ENCODE measurements at regions not wholly inside any gene's neighbourhood (a gene's known extent, or its start where the extent isn't known, plus 50 kb on each side); places are given as distances from the start of the nearest gene placed in this dataset.

GRCh38 chr13:61358599-61358998, 57.0 kb downstream of the PCDH20 start:
- H3K4me3 ChIP-seq (ENCODE audit: low read depth in 1 of 2, low read length in 2 of 2) = no peak overlapping the region
- H3K9ac ChIP-seq (ENCODE audit: low read length) = no peak overlapping the region
- H3K27me3 ChIP-seq (ENCODE audit: control insufficient read depth in 1 of 2, insufficient read depth in 2 of 2, low read length in 2 of 2) = no peaks in the 10 kb centered on the region
- H3K9me3 ChIP-seq (ENCODE audit: low read length) = no peaks in the 10 kb centered on the region
- no peak overlapping the region for H3K27ac ChIP-seq (ENCODE audit: low read depth, low read length)
- no peaks in the 10 kb centered on the region for H3K4me1 ChIP-seq (ENCODE audit: insufficient read depth, low read length)
- H3K36me3 ChIP-seq (ENCODE audit: insufficient read depth, low read length) = no peaks in the 10 kb centered on the region

- Histone ChIP-seq H3K36me3 (ENCODE audit: insufficient read depth, low read length) (no peaks in the 10 kb centered on the region), H3K4me1 (ENCODE audit: insufficient read depth, low read length) (no peaks in the 10 kb centered on the region), H3K27ac (ENCODE audit: low read depth, low read length) (no peak overlapping the region), H3K9ac (ENCODE audit: low read length) (no peak overlapping the region), H3K27me3 (ENCODE audit: control insufficient read depth in 1 of 2, insufficient read depth in 2 of 2, low read length in 2 of 2) (no peaks in the 10 kb centered on the region), H3K9me3 (ENCODE audit: low read length) (no peaks in the 10 kb centered on the region), H3K4me3 (ENCODE audit: low read depth in 1 of 2, low read length in 2 of 2) (no peak overlapping the region)
Measured at GRCh38 chr13:61350341-61350740, 65.3 kb downstream of the PCDH20 start.

DNA sequence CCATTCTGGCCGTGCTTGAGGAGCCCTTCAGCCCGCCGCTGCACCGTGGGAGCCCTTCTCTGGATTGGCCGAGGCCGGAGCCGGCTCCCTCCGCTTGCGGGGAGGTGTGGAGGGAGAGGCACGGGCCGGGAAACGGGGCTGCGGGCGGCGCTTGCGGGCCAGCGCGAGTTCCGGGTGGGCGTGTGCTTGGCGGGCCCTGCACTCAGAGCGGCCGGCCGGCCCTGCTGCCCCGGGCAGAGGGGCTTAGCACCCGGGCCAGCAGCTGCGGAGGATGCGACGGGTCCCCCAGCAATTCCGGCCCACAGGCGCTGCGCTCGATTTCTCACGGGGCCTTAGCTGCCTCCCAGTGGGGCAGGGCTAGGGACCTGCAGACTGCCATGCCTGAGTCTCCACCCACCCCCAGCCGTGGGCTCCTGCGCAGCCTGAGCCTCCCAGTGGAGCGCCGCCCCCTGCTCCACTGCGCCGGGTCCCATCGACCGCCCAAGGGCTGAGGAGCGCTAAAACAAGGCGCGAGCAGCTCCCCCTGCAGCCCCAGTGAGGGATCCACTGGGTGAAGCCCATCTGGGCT, 76.5 kb downstream of the PCDH20 start:
- H3K4me3 ChIP-seq (ENCODE audit: low read depth in 1 of 2, low read length in 2 of 2) = no peak overlapping the region
- no peaks in the 10 kb centered on the region for H3K4me1 ChIP-seq (ENCODE audit: insufficient read depth, low read length)

DNA sequence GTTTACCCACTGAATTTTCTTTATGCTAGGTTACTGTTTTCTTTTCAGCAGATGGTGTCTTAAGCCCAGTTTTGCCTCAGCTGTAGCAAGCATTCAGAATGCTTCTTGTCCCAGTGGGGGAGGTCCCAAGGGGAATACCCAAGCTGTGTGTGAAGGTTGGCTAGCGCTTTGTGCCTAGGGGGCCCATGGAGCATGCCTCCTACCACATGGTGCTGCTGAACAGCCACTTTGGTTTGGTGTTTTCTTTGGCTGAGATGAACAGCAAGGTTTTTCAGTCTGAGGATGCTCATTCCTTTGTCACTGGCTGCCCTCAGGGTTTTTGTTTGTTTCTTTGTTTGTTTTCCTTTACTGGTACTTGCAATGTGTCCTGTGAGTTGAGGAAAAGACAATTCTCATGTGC, 99.0 kb downstream of the PCDH20 start:
- Histone ChIP-seq H3K27ac (ENCODE audit: low read depth, low read length) (no peak overlapping the region), H3K27me3 (ENCODE audit: control insufficient read depth in 1 of 2, insufficient read depth in 2 of 2, low read length in 2 of 2) (no peaks in the 10 kb centered on the region), H3K36me3 (ENCODE audit: insufficient read depth, low read length) (no peaks in the 10 kb centered on the region), H3K9me3 (ENCODE audit: low read length) (no peaks in the 10 kb centered on the region), H3K9ac (ENCODE audit: low read length) (no peak overlapping the region), H3K4me1 (ENCODE audit: insufficient read depth, low read length) (no peaks in the 10 kb centered on the region), H3K4me3 (ENCODE audit: low read depth in 1 of 2, low read length in 2 of 2) (no peak overlapping the region)

More for the DNA sequence above, 76.5 kb downstream of the PCDH20 start:
- no peaks in the 10 kb centered on the region for H3K9me3 ChIP-seq (ENCODE audit: low read length)
- H3K27me3 ChIP-seq (ENCODE audit: control insufficient read depth in 1 of 2, insufficient read depth in 2 of 2, low read length in 2 of 2) = no peaks in the 10 kb centered on the region
- no peak overlapping the region for H3K9ac ChIP-seq (ENCODE audit: low read length)
- H3K36me3 ChIP-seq (ENCODE audit: insufficient read depth, low read length) = no peaks in the 10 kb centered on the region
- H3K27ac ChIP-seq (ENCODE audit: low read depth, low read length) = no peak overlapping the region

GRCh38 chr13:61294467-61295191, 121.0 kb downstream of the PCDH20 start:
- H3K9me3 ChIP-seq (ENCODE audit: low read length) = no peaks in the 10 kb centered on the region
- no peak overlapping the region for H3K9ac ChIP-seq (ENCODE audit: low read length)
- no peaks in the 10 kb centered on the region for H3K4me1 ChIP-seq (ENCODE audit: insufficient read depth, low read length)
- no peaks in the 10 kb centered on the region for H3K36me3 ChIP-seq (ENCODE audit: insufficient read depth, low read length)
- no peak overlapping the region for H3K4me3 ChIP-seq (ENCODE audit: low read depth in 1 of 2, low read length in 2 of 2)
- H3K27ac ChIP-seq (ENCODE audit: low read depth, low read length) = no peak overlapping the region
- H3K27me3 ChIP-seq (ENCODE audit: control insufficient read depth in 1 of 2, insufficient read depth in 2 of 2, low read length in 2 of 2) = no peaks in the 10 kb centered on the region

GRCh38 chr13:61286148-61286745, 129.4 kb downstream of the PCDH20 start:
- no peaks in the 10 kb centered on the region for H3K36me3 ChIP-seq (ENCODE audit: insufficient read depth, low read length)
- H3K4me3 ChIP-seq (ENCODE audit: low read depth in 1 of 2, low read length in 2 of 2) = no peak overlapping the region
- H3K9me3 ChIP-seq (ENCODE audit: low read length) = no peaks in the 10 kb centered on the region
- H3K27ac ChIP-seq (ENCODE audit: low read depth, low read length) = no peak overlapping the region
- no peaks in the 10 kb centered on the region for H3K4me1 ChIP-seq (ENCODE audit: insufficient read depth, low read length)
- no peaks in the 10 kb centered on the region for H3K27me3 ChIP-seq (ENCODE audit: control insufficient read depth in 1 of 2, insufficient read depth in 2 of 2, low read length in 2 of 2)
- H3K9ac ChIP-seq (ENCODE audit: low read length) = no peak overlapping the region

DNA sequence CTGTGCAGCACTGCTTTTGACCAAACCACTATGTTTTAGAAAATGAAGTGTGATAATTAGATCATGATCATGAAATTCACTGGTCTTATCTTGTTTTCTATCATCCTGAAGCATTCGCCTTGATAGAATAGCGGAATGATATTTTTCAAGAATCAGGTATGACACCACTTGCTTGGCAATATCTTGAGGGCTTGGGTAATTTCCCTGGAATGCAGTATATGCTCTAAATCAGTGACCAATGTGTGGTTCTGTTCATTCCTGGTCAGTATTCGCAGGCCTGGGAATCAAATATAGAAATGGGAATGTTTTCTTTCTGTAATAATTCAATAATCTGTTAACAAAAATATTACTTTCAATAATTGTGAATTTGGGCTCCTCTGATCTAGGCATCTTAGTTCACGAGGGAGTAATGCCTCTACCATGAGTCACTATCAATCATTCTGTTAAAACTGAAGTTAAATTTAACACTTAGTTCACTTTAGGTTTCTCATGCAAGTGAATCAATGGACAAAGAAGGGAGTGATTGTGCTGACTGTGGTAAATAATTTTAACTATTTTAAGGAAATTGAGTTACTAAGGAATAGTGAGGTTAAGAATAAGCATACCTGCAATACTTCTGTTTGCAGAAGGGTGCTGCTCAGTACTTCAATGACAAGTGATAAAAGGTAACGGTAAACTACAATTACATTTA, 137.9 kb downstream of the PCDH20 start:
- Histone ChIP-seq H3K27me3 (ENCODE audit: control insufficient read depth in 1 of 2, insufficient read depth in 2 of 2, low read length in 2 of 2) (no peaks in the 10 kb centered on the region), H3K4me3 (ENCODE audit: low read depth in 1 of 2, low read length in 2 of 2) (no peak overlapping the region), H3K9ac (ENCODE audit: low read length) (no peak overlapping the region), H3K27ac (ENCODE audit: low read depth, low read length) (no peak overlapping the region), H3K36me3 (ENCODE audit: insufficient read depth, low read length) (no peaks in the 10 kb centered on the region), H3K9me3 (ENCODE audit: low read length) (peaks cover 4% of the 10 kb centered on the region), H3K4me1 (ENCODE audit: insufficient read depth, low read length) (no peaks in the 10 kb centered on the region)

DNA sequence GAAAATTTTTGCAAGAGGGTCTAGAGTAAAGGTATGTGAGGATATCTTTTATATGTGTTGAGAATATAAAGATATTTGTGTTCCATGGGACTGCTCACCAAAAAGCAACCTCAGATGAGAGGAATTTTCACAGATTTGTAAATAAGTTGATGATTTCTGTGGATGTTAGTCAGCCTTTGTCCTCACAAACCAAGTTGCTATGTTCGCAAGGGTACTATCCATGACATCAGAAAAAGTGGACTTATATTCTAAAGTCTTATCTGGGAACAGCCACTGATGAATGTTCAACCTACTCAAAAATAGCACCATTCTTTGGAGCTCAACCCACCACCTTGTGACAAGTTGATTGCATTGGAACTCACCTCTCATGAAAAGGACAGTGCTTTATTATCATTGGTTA, 138.6 kb downstream of the PCDH20 start:
- Histone ChIP-seq H3K36me3 (ENCODE audit: insufficient read depth, low read length) (no peaks in the 10 kb centered on the region), H3K27ac (ENCODE audit: low read depth, low read length) (no peak overlapping the region), H3K4me1 (ENCODE audit: insufficient read depth, low read length) (no peaks in the 10 kb centered on the region), H3K9me3 (ENCODE audit: low read length) (peaks cover 4% of the 10 kb centered on the region), H3K9ac (ENCODE audit: low read length) (no peak overlapping the region), H3K4me3 (ENCODE audit: low read depth in 1 of 2, low read length in 2 of 2) (no peak overlapping the region), H3K27me3 (ENCODE audit: control insufficient read depth in 1 of 2, insufficient read depth in 2 of 2, low read length in 2 of 2) (no peaks in the 10 kb centered on the region)

DNA sequence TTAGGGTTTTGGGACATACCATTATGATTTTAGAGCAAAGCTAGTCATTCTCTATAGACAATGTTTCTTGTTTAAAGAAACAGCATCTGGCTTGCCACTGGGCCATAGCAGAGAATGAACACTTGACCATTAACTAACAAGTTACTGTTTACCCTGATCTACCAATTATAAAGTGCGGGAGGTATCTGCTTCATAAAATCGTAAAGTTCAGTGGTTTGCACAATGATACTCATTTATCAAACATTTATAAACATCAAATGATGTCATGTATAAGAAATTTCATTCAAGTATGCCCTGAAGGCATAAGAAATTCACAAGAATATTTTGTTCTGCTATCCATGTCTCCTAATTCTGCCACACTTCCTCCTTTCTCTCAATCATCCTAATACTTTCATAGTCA, 139.2 kb downstream of the PCDH20 start:
- Histone ChIP-seq H3K36me3 (ENCODE audit: insufficient read depth, low read length) (no peaks in the 10 kb centered on the region), H3K27me3 (ENCODE audit: control insufficient read depth in 1 of 2, insufficient read depth in 2 of 2, low read length in 2 of 2) (no peaks in the 10 kb centered on the region), H3K9ac (ENCODE audit: low read length) (no peak overlapping the region), H3K27ac (ENCODE audit: low read depth, low read length) (no peak overlapping the region), H3K4me3 (ENCODE audit: low read depth in 1 of 2, low read length in 2 of 2) (no peak overlapping the region), H3K4me1 (ENCODE audit: insufficient read depth, low read length) (no peaks in the 10 kb centered on the region), H3K9me3 (ENCODE audit: low read length) (peaks cover 4% of the 10 kb centered on the region)

DNA sequence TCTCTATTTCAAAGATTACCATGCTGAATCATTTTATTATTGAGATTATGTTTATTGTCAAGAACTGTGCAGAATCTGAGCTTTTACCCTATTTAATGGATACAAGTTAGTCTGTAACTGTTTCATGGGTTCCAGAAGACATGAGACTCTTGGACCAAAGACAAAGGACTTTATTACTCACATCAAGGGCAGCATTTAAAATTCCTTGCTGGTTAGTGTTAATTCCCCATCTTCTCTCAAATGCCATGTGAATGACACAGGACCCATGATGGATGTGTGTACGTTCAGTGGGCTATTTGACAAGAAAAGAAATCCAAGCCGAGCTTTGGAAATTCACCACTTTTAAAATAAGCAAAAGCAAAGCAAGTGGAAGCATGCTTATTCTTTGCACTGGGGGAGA, 139.9 kb downstream of the PCDH20 start:
- H3K27ac ChIP-seq (ENCODE audit: low read depth, low read length) = no peak overlapping the region
- no peaks in the 10 kb centered on the region for H3K36me3 ChIP-seq (ENCODE audit: insufficient read depth, low read length)
- no peaks in the 10 kb centered on the region for H3K27me3 ChIP-seq (ENCODE audit: control insufficient read depth in 1 of 2, insufficient read depth in 2 of 2, low read length in 2 of 2)
- no peak overlapping the region for H3K4me3 ChIP-seq (ENCODE audit: low read depth in 1 of 2, low read length in 2 of 2)
- no peak overlapping the region for H3K9ac ChIP-seq (ENCODE audit: low read length)
- no peaks in the 10 kb centered on the region for H3K4me1 ChIP-seq (ENCODE audit: insufficient read depth, low read length)
- peaks cover 2% of the 10 kb centered on the region for H3K9me3 ChIP-seq (ENCODE audit: low read length)

DNA sequence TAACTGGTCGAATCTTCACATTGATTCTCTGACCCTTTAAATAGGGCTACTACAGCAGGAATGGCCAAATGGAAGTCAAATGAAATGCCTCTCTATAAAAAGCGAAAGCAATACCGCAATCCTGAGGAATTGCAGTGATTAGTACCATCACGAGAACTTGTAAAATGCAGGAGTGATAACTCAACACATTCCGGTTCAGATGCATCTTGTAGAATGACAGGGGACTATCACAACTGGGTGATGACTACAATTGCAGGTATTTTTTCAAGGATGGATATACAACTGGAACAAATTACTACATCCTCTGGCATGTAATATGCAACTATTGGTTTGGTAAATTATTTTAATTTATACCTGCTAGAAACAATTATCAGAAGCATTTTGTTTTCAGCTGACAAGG, 140.4 kb downstream of the PCDH20 start:
- no peak overlapping the region for H3K4me3 ChIP-seq (ENCODE audit: low read depth in 1 of 2, low read length in 2 of 2)
- no peaks in the 10 kb centered on the region for H3K9me3 ChIP-seq (ENCODE audit: low read length)
- H3K36me3 ChIP-seq (ENCODE audit: insufficient read depth, low read length) = no peaks in the 10 kb centered on the region
- no peak overlapping the region for H3K9ac ChIP-seq (ENCODE audit: low read length)
- no peaks in the 10 kb centered on the region for H3K4me1 ChIP-seq (ENCODE audit: insufficient read depth, low read length)
- no peaks in the 10 kb centered on the region for H3K27me3 ChIP-seq (ENCODE audit: control insufficient read depth in 1 of 2, insufficient read depth in 2 of 2, low read length in 2 of 2)
- no peak overlapping the region for H3K27ac ChIP-seq (ENCODE audit: low read depth, low read length)
